ENCODE measurements at regions not wholly inside any gene's neighbourhood (a gene's known extent, or its start where the extent isn't known, plus 50 kb on each side); places are given as distances from the start of the nearest gene placed in this dataset.
"Not testable (repeated sequence)": the region's sequence is repeated elsewhere in the genome, so short reads cannot be mapped to it uniquely, and the experiment has no call there.

DNA sequence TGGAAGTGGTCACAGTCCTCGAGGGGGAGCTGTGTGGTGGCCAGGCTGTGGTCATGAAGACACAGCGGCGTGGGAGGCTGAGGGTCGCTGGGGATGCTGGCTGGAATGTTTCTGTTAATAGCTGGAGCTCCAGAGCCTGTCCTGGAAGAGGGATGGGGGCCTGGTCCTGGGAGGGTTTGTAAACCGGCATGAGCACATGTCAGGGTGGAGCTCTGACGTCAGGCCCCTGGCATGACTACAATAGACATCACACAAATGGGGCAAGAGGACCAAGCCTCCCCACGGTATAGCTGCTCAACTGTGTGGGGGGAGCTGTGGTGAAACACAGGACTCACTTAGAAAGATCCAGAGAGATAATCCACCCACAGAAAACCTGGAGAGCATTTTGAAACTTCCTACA, 121.4 kb upstream of the FAM20C start:
- H3K4me3 ChIP-seq (ENCODE audit: control insufficient read depth in 1 of 2, extremely low read depth in 1 of 2, low read length in 1 of 2): not testable (repeated sequence)

DNA sequence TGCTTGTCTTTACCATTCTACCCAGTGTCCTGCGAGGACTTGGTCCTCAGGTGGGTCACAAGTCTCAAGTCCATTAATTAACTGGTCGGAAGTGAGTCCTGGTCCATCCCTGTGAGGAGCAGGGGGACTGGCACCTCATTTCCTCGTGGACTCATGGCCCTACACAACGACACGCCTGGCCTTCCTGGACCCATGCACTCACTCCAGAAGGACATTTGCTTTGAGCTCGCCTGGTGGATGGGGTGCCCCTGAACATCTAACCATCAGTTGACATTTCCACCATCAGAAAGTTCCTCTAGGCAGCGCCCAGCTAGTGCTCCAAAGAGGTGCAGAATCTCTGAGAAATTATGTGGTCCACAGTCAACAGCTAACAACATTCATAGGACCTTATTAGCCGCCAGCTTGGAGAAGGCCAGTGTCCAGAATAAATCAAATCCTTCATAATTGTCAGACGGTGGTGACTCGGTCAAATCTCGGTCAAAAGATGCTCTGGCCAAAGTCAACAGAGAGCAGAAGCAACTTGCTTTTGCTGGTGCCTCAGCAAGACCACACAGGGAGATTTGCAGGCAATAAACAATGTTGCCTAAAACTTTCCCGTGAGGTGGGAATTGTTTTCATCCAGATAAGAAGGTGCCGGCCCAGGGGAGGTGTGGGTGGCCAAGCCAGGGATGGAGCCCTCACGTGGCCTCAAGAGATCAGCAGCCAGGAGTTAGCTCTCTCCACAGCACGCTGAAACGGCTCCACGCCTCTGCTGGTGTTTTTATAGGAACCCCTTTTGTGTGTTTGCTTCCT, 119.9 kb upstream of the FAM20C start:
- H3K9me3 ChIP-seq; H3K27ac Mint-ChIP-seq; CTCF ChIA-PET; H3K27ac ChIP-seq (ENCODE audit: low read length); ATAC-seq (replicated peaks in 1 of 4); H3K27me3 ChIP-seq (replicated peaks in 1 of 2; ENCODE audit: control insufficient read depth in 2 of 2, extremely low read depth in 1 of 2, insufficient read depth in 2 of 2, low read length in 1 of 2); H3K4me3 ChIP-seq (ENCODE audit: control insufficient read depth in 1 of 2, extremely low read depth in 1 of 2, low read length in 1 of 2); H3K27me3 Mint-ChIP-seq; H3K4me1 Mint-ChIP-seq; DNase-seq; H3K4me1 ChIP-seq (ENCODE audit: control insufficient read depth in 1 of 2, extremely low read depth in 1 of 2, insufficient read depth in 2 of 2, low read length in 2 of 2); H3K36me3 ChIP-seq (ENCODE audit: control insufficient read depth in 2 of 2, extremely low read depth in 1 of 2, insufficient read depth in 1 of 2, low read length in 1 of 2); H3K4me3 Mint-ChIP-seq; H3K9me3 Mint-ChIP-seq; POLR2A ChIA-PET; H3K36me3 Mint-ChIP-seq: not testable (repeated sequence)
- WGBS (ENCODE audit: insufficient coverage): 79% methylated on average over 7 of the region's 17 CpGs

More for the DNA sequence above, 121.4 kb upstream of the FAM20C start:
- H3K27ac Mint-ChIP-seq; CTCF ChIA-PET; POLR2A ChIA-PET; H3K4me1 ChIP-seq (ENCODE audit: control insufficient read depth in 1 of 2, extremely low read depth in 1 of 2, insufficient read depth in 2 of 2, low read length in 2 of 2); H3K4me3 Mint-ChIP-seq; H3K9me3 ChIP-seq; H3K27ac ChIP-seq (ENCODE audit: low read length); H3K4me1 Mint-ChIP-seq; H3K36me3 Mint-ChIP-seq; DNase-seq; H3K36me3 ChIP-seq (ENCODE audit: control insufficient read depth in 2 of 2, extremely low read depth in 1 of 2, insufficient read depth in 1 of 2, low read length in 1 of 2); H3K27me3 ChIP-seq (replicated peaks in 1 of 2; ENCODE audit: control insufficient read depth in 2 of 2, extremely low read depth in 1 of 2, insufficient read depth in 2 of 2, low read length in 1 of 2); H3K27me3 Mint-ChIP-seq; H3K9me3 Mint-ChIP-seq; ATAC-seq (replicated peaks in 1 of 4): not testable (repeated sequence)
- WGBS (ENCODE audit: insufficient coverage): no CpG with 5 or more reads among the region's 7 CpGs

DNA sequence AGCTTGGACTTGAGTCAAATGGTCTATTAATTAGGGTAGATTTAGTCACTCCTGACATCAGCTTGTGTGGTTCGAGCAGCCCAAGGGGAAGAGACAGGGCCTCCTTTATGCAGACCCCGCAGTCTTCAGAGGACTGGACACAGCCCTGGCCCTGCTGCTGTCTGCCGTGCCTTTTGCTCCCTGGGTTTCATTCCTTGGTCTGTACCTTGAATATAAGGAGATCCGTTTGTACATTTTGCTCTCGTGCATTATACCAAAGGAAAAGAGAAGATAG, 119.4 kb upstream of the FAM20C start:
- POLR2A ChIA-PET; H3K36me3 Mint-ChIP-seq; H3K4me3 ChIP-seq (ENCODE audit: control insufficient read depth in 1 of 2, extremely low read depth in 1 of 2, low read length in 1 of 2); H3K36me3 ChIP-seq (ENCODE audit: control insufficient read depth in 2 of 2, extremely low read depth in 1 of 2, insufficient read depth in 1 of 2, low read length in 1 of 2); H3K4me3 Mint-ChIP-seq; DNase-seq; H3K27me3 Mint-ChIP-seq; H3K4me1 ChIP-seq (ENCODE audit: control insufficient read depth in 1 of 2, extremely low read depth in 1 of 2, insufficient read depth in 2 of 2, low read length in 2 of 2); CTCF ChIA-PET; H3K27ac ChIP-seq (ENCODE audit: low read length); H3K27ac Mint-ChIP-seq; ATAC-seq (replicated peaks in 1 of 4); H3K27me3 ChIP-seq (replicated peaks in 1 of 2; ENCODE audit: control insufficient read depth in 2 of 2, extremely low read depth in 1 of 2, insufficient read depth in 2 of 2, low read length in 1 of 2); H3K9me3 ChIP-seq; H3K9me3 Mint-ChIP-seq; H3K4me1 Mint-ChIP-seq: not testable (repeated sequence)
- no CpG with 5 or more reads among the region's 5 CpGs for WGBS (ENCODE audit: insufficient coverage)

DNA sequence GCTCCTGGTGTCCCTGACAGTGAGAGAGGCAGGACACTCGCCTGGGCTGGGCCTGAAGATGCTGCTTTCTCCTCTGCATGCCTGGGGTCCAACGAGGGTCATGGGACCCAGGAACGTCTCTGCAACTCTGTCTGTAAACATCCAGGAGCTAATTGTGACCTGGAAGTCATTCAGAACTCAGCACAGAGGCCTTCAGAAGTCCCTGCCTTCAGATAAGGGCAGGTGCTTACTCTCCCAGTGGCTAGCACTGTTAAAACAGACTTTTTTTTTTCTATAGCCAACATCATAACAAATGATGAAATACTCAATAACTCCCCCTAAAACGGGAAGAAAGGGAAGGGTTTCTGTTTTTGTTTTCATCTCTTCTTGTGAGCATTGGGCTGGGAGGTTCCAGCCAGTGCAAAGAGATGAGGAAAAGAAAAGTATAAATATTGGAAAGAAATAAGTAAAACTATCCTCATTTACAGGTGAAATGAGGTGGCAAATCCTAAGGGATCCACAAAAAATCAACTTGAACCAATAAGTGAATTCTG, 118.3 kb upstream of the FAM20C start:
- H3K4me3 Mint-ChIP-seq; H3K4me1 Mint-ChIP-seq; DNase-seq; H3K9me3 ChIP-seq; H3K36me3 ChIP-seq (ENCODE audit: control insufficient read depth in 2 of 2, extremely low read depth in 1 of 2, insufficient read depth in 1 of 2, low read length in 1 of 2); H3K27ac ChIP-seq (ENCODE audit: low read length); H3K4me1 ChIP-seq (ENCODE audit: control insufficient read depth in 1 of 2, extremely low read depth in 1 of 2, insufficient read depth in 2 of 2, low read length in 2 of 2); H3K27me3 ChIP-seq (replicated peaks in 1 of 2; ENCODE audit: control insufficient read depth in 2 of 2, extremely low read depth in 1 of 2, insufficient read depth in 2 of 2, low read length in 1 of 2); H3K27me3 Mint-ChIP-seq; ATAC-seq (replicated peaks in 1 of 4); H3K9me3 Mint-ChIP-seq; CTCF ChIA-PET; H3K27ac Mint-ChIP-seq; H3K36me3 Mint-ChIP-seq; POLR2A ChIA-PET; H3K4me3 ChIP-seq (ENCODE audit: control insufficient read depth in 1 of 2, extremely low read depth in 1 of 2, low read length in 1 of 2): not testable (repeated sequence)
- 37% methylated on average over 3 of the region's 4 CpGs for WGBS (ENCODE audit: insufficient coverage)

DNA sequence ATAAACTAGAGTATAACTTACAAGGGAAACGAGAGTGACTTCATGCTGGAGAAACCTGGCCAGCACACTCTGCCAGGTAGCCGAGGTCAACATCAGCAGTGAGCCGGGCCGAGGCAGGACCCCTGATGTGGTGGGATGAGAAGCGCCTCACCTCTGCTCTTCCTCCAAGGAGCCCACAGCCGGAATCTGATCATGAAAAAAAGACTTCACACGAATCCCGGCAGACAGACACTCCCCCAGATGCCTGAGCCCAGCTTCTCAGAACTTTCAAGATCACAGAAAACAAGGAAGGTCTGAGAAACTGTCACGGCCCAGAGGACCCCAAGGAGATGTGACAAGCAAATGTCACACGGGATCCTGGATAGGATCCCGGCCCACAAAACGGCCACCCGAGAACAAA, 116.9 kb upstream of the FAM20C start:
- H3K4me1 Mint-ChIP-seq; H3K27ac ChIP-seq (ENCODE audit: low read length); H3K36me3 ChIP-seq (ENCODE audit: control insufficient read depth in 2 of 2, extremely low read depth in 1 of 2, insufficient read depth in 1 of 2, low read length in 1 of 2); ATAC-seq (replicated peaks in 1 of 4); CTCF ChIA-PET; H3K9me3 Mint-ChIP-seq; H3K27me3 Mint-ChIP-seq; DNase-seq; H3K4me3 Mint-ChIP-seq; H3K27me3 ChIP-seq (replicated peaks in 1 of 2; ENCODE audit: control insufficient read depth in 2 of 2, extremely low read depth in 1 of 2, insufficient read depth in 2 of 2, low read length in 1 of 2); H3K4me3 ChIP-seq (ENCODE audit: control insufficient read depth in 1 of 2, extremely low read depth in 1 of 2, low read length in 1 of 2); H3K36me3 Mint-ChIP-seq; H3K9me3 ChIP-seq; H3K4me1 ChIP-seq (ENCODE audit: control insufficient read depth in 1 of 2, extremely low read depth in 1 of 2, insufficient read depth in 2 of 2, low read length in 2 of 2); POLR2A ChIA-PET; H3K27ac Mint-ChIP-seq: not testable (repeated sequence)
- WGBS (ENCODE audit: insufficient coverage): no CpG with 5 or more reads among the region's 13 CpGs

DNA sequence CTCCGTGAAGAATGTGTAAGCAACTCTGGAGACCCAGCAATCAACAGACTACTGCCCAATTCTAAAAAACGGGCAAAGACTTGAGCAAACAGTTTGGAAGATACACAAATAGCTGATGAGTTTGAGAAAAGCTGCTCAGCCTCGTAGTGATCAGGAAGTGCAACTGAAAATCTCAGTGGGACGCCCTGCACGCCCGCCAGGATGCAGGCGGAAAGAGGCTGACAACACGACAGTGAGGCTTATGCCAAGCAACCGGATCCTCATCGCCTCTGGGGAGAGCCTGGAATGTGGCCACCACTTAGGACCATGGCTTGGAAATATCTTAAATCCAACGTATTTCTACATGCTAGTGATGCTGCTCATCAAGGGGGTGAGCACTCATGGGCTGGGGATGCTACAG, 116.2 kb upstream of the FAM20C start:
- DNase-seq; H3K9me3 Mint-ChIP-seq; H3K27ac ChIP-seq (ENCODE audit: low read length); H3K36me3 Mint-ChIP-seq; POLR2A ChIA-PET; H3K9me3 ChIP-seq; ATAC-seq (replicated peaks in 1 of 4); H3K4me3 ChIP-seq (ENCODE audit: control insufficient read depth in 1 of 2, extremely low read depth in 1 of 2, low read length in 1 of 2); H3K27me3 ChIP-seq (replicated peaks in 1 of 2; ENCODE audit: control insufficient read depth in 2 of 2, extremely low read depth in 1 of 2, insufficient read depth in 2 of 2, low read length in 1 of 2); H3K36me3 ChIP-seq (ENCODE audit: control insufficient read depth in 2 of 2, extremely low read depth in 1 of 2, insufficient read depth in 1 of 2, low read length in 1 of 2); H3K4me1 Mint-ChIP-seq; H3K4me3 Mint-ChIP-seq; H3K27me3 Mint-ChIP-seq; H3K4me1 ChIP-seq (ENCODE audit: control insufficient read depth in 1 of 2, extremely low read depth in 1 of 2, insufficient read depth in 2 of 2, low read length in 2 of 2); CTCF ChIA-PET; H3K27ac Mint-ChIP-seq: not testable (repeated sequence)
- WGBS (ENCODE audit: insufficient coverage): no CpG with 5 or more reads among the region's 11 CpGs

DNA sequence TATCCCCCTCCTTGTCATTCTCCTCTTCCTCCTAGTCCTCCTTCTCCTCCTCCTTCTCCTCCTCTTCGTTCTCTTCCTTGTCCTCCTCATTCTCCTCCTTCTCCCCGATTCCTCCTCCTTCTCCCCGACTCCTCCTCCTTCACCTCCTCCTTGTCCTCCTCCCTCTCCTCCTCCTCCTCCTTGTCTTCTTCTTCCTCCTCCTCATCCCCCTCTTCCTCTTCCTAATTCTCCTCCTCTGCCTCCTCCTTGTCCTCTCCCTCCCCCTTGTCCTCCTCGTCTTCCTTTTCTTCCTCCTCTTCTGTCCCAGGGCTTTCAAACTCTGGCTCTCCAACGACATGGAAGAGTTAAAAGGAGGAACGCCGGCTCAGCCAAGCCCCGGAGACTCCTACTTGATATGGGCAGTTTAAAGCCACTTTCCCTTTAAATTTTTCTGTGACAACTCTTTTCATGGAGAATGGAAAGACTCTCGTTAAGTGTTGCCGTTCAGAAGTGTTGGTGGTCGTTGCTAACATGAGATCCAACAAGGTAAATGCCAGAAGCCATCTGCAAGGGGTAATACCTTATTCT, 115.5 kb upstream of the FAM20C start:
- ATAC-seq (replicated peaks in 1 of 4); H3K9me3 ChIP-seq; H3K4me1 ChIP-seq (ENCODE audit: control insufficient read depth in 1 of 2, extremely low read depth in 1 of 2, insufficient read depth in 2 of 2, low read length in 2 of 2); H3K4me1 Mint-ChIP-seq; CTCF ChIA-PET; H3K36me3 Mint-ChIP-seq; H3K27me3 ChIP-seq (replicated peaks in 1 of 2; ENCODE audit: control insufficient read depth in 2 of 2, extremely low read depth in 1 of 2, insufficient read depth in 2 of 2, low read length in 1 of 2); H3K36me3 ChIP-seq (ENCODE audit: control insufficient read depth in 2 of 2, extremely low read depth in 1 of 2, insufficient read depth in 1 of 2, low read length in 1 of 2); H3K27me3 Mint-ChIP-seq; POLR2A ChIA-PET; H3K27ac ChIP-seq (ENCODE audit: low read length); H3K4me3 Mint-ChIP-seq; H3K9me3 Mint-ChIP-seq; H3K4me3 ChIP-seq (ENCODE audit: control insufficient read depth in 1 of 2, extremely low read depth in 1 of 2, low read length in 1 of 2); H3K27ac Mint-ChIP-seq; DNase-seq: not testable (repeated sequence)
- WGBS (ENCODE audit: insufficient coverage): 67% methylated on average over 3 of the region's 11 CpGs

All from T-cell (primary cell).